GM06990 (cell line): ENCODE measurements at regions not wholly inside any gene's neighbourhood (a gene's known extent, or its start where the extent isn't known, plus 50 kb on each side); places are given as distances from the start of the nearest gene placed in this dataset.

Experiments
- DNase-seq: peaks from one replicate; pipeline ENCODE4 v3.0.0-alpha.2; 2011; ENCODE audit not compliant: insufficient read length; ENCODE audit errors: extremely low read depth
- H3K27me3 ChIP-seq: replicated peaks from 2 replicates; pipeline ENCODE4 v1.6.0; 2011; ENCODE audit warnings: low read length; ENCODE audit not compliant: control insufficient read depth, insufficient read depth
- H3K36me3 ChIP-seq: 2 replicates; pipeline ENCODE4 v1.5.1; 2011; ENCODE audit warnings: low read length; ENCODE audit not compliant: control insufficient read depth, insufficient read depth
- H3K4me3 ChIP-seq: replicated peaks from 2 replicates; pipeline ENCODE4 v1.5.1; 2011; ENCODE audit warnings: low read depth, mild to moderate bottlenecking, control low read depth, low read length
- CTCF ChIP-seq: IDR thresholded peaks from 2 replicates; pipeline ENCODE4 v1.5.1; 2011; ENCODE audit warnings: low read length, control low read depth, mild to moderate bottlenecking, inconsistent platforms; ENCODE audit not compliant: insufficient read depth, poor library complexity, severe bottlenecking

GRCh38 chr20:60937585-60937984 is 314.5 kb upstream of the CDH4 start:
- no peak for DNase-seq
- H3K27me3 ChIP-seq = no peaks in the 10 kb centered on the region

DNA sequence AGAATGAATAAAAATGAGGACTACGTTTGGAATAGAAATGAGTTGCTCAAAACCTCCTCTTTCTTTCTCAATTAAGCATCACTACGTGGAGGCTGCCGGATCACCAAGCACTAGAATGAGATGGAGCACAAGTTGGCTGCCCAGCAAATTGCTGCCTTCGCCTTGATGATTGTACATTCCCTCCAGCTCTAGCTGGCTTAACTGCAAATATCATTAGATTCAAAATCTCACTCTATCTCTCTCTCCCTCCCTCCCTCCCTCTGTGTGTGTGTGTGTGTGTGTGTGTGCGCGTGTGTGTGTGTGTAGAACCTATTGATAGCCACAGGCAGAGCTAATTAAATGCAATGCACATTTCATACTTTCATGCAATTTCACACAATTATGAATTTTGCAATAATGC is 310.7 kb upstream of the CDH4 start:
- TF ChIP-seq CTCF = no peak
- no peak for DNase-seq
- no peaks in the 10 kb centered on the region for H3K27me3 ChIP-seq
- no peak overlapping the region for H3K4me3 ChIP-seq
- H3K36me3 ChIP-seq = no peaks in the 10 kb centered on the region

More at GRCh38 chr20:60937585-60937984, 314.5 kb upstream of the CDH4 start:
- no peak for TF ChIP-seq CTCF
- Histone ChIP-seq H3K36me3 (no peaks in the 10 kb centered on the region), H3K4me3 (no peak overlapping the region)

- no peaks in the 10 kb centered on the region for H3K36me3 ChIP-seq
- no peak overlapping the region for H3K4me3 ChIP-seq
- H3K27me3 ChIP-seq = no peaks in the 10 kb centered on the region
- no peak for DNase-seq
- TF ChIP-seq CTCF = no peak
Measured at GRCh38 chr20:60947819-60948218, 304.2 kb upstream of the CDH4 start.

GRCh38 chr20:60948224-60948623 is 303.8 kb upstream of the CDH4 start:
- Histone ChIP-seq H3K36me3 (no peaks in the 10 kb centered on the region), H3K4me3 (no peak overlapping the region), H3K27me3 (no peaks in the 10 kb centered on the region)
- DNase-seq = no peak
- TF ChIP-seq CTCF = no peak

DNA sequence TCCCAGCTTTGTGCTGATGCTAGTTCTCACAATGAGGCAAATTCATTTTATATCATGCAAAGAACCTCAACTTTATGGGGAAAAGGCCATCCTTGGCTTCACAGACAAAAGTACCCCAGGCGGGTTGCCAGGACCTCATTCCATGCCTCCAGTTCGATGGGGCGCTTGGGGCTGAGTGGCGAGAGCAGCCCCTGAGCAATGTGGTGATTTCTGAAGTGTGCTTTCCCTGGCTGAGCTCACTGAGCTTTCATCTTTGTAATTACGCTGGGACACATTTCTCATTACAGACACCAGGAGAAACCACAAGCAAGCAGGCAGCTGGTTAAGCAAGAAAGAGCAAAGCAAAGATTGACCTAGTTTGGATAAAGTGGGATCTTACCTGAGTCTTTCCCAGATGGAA is 301.5 kb upstream of the CDH4 start:
- Histone ChIP-seq H3K27me3 (no peaks in the 10 kb centered on the region), H3K4me3 (no peak overlapping the region), H3K36me3 (no peaks in the 10 kb centered on the region)
- no peak for TF ChIP-seq CTCF
- no peak for DNase-seq

- Histone ChIP-seq H3K27me3 (no peaks in the 10 kb centered on the region), H3K4me3 (no peak overlapping the region), H3K36me3 (no peaks in the 10 kb centered on the region)
- no peak for TF ChIP-seq CTCF
- DNase-seq = no peak
Measured at GRCh38 chr20:60950974-60951373, 301.1 kb upstream of the CDH4 start.
